Calu3 (cell line): ENCODE measurements at regions not wholly inside any gene's neighbourhood (a gene's known extent, or its start where the extent isn't known, plus 50 kb on each side); places are given as distances from the start of the nearest gene placed in this dataset.

ENCODE experiments used
- BruUV-seq: library from RNA; stranded (reverse); fragments of 400-500 nt; replicated peaks from 2 replicates; lab custom pipeline; 2021; lab: Mats Ljungman, UMichigan
- CTCF ChIA-PET: fragments of 300-600 bp; sonication (Branson Sonifier 250); formaldehyde crosslinking; loops from one replicate; lab custom pipeline; 2022; ENCODE audit warnings: antibody characterized with exemption; lab: Charles Lee
- DNase-seq: peaks from one replicate; pipeline ENCODE4 v3.0.0; 2022
- H3K27ac Mint-ChIP-seq: one replicate; pipeline ENCODE4 v1.8.0; 2022; ENCODE audit warnings: mixed read lengths; ENCODE audit not compliant: unreplicated experiment
- H3K27me3 Mint-ChIP-seq: one replicate; pipeline ENCODE4 v1.8.0; 2022; ENCODE audit warnings: mixed read lengths; ENCODE audit not compliant: unreplicated experiment
- H3K36me3 Mint-ChIP-seq: one replicate; pipeline ENCODE4 v1.8.0; 2022; ENCODE audit warnings: mild to moderate bottlenecking, moderate library complexity, mixed read lengths; ENCODE audit not compliant: insufficient read depth, unreplicated experiment
- H3K4me1 Mint-ChIP-seq: one replicate; pipeline ENCODE4 v1.8.0; 2022; ENCODE audit warnings: mild to moderate bottlenecking, low read depth, mixed read lengths; ENCODE audit not compliant: unreplicated experiment
- H3K4me3 Mint-ChIP-seq: one replicate; pipeline ENCODE4 v1.8.0; 2022; ENCODE audit warnings: mild to moderate bottlenecking, low read depth, moderate library complexity, mixed read lengths; ENCODE audit not compliant: unreplicated experiment
- H3K9me3 Mint-ChIP-seq: one replicate; pipeline ENCODE4 v1.8.0; 2022; ENCODE audit warnings: low read depth, mixed read lengths; ENCODE audit not compliant: unreplicated experiment
- intact Hi-C: fragments of 100-400 bp; cut with micrococcal nuclease; formaldehyde crosslinking; loops from one replicate; pipeline ENCODE4 v1.10.0; 2022; ENCODE audit not compliant: unreplicated experiment
- TF ChIP-seq, protein P1 (sequence below): fragments of 200-600 bp; IDR thresholded peaks from one replicate; pipeline ENCODE4 v1.8.0; 2022; ENCODE audit warnings: antibody characterized with exemption; ENCODE audit not compliant: unreplicated experiment

- intact Hi-C loops: no loop called here
- Mint-ChIP-seq H3K27me3 (no peaks in the 10 kb centered on the region), H3K4me1 (peaks cover 20% of the 10 kb centered on the region), H3K4me3 (no peak overlapping the region), H3K9me3 (peaks cover 3% of the 10 kb centered on the region), H3K36me3 (no peaks in the 10 kb centered on the region), H3K27ac (no peak overlapping the region)
- no peak for DNase-seq
- no TSS peak for BruUV-seq
- CTCF ChIA-PET: no interaction called here
- TF ChIP-seq, protein P1, sequence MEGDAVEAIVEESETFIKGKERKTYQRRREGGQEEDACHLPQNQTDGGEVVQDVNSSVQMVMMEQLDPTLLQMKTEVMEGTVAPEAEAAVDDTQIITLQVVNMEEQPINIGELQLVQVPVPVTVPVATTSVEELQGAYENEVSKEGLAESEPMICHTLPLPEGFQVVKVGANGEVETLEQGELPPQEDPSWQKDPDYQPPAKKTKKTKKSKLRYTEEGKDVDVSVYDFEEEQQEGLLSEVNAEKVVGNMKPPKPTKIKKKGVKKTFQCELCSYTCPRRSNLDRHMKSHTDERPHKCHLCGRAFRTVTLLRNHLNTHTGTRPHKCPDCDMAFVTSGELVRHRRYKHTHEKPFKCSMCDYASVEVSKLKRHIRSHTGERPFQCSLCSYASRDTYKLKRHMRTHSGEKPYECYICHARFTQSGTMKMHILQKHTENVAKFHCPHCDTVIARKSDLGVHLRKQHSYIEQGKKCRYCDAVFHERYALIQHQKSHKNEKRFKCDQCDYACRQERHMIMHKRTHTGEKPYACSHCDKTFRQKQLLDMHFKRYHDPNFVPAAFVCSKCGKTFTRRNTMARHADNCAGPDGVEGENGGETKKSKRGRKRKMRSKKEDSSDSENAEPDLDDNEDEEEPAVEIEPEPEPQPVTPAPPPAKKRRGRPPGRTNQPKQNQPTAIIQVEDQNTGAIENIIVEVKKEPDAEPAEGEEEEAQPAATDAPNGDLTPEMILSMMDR: no peak
Observed at GRCh38 chr18:69328086-69328485, 72.6 kb upstream of the DOK6 start.

DNA sequence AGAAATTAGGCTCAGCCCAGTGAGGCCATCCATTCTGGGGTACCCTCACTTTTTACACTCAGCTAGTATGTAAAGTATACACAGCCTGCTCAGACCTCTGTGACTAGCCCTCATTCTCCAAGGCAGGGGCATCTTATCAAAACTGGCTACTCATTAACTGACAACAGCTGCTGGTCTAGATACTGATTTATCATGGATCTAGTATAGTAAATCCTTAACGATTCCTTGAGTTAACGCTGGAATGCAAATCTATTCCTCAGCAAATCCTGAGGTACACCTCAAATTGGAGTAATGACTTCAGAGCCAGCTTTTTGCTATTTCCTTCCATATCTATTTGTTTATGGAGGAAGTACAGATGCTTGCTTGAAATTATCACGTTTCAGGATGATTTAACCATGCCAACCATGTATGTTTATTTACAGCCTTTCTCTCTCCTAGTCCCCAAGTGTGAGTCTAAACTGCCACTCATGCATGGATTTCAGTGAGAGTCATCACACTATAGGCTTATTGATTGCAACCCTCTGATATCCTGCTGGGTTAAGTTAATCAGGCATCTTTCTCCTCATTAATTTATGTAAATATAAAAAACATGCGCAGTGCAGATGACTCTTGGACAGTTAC lies 70.2 kb upstream of the DOK6 start:
- Mint-ChIP-seq H3K4me3 (no peak overlapping the region), H3K27ac (no peak overlapping the region), H3K36me3 (no peaks in the 10 kb centered on the region), H3K4me1 (peaks cover 20% of the 10 kb centered on the region), H3K9me3 (peaks cover 3% of the 10 kb centered on the region), H3K27me3 (no peaks in the 10 kb centered on the region)
- TF ChIP-seq, protein P1: no peak
- intact Hi-C loops: no loop called here
- CTCF ChIA-PET: no interaction called here
- no peak for DNase-seq
- no TSS peak for BruUV-seq

- Mint-ChIP-seq H3K4me3 (no peak overlapping the region), H3K9me3 (peaks cover 5% of the 10 kb centered on the region), H3K27me3 (no peaks in the 10 kb centered on the region), H3K4me1 (no peaks in the 10 kb centered on the region), H3K27ac (no peak overlapping the region), H3K36me3 (no peaks in the 10 kb centered on the region)
- no peak for DNase-seq
- no TSS peak for BruUV-seq
- CTCF ChIA-PET: no interaction called here
- intact Hi-C loops: loop anchor here (10.0 kb wide), 1 partner anchor 425 kb away; no protein-coding TSS in a partner anchor
- TF ChIP-seq, protein P1: no peak
Observed at GRCh38 chr18:69349912-69350597, 50.6 kb upstream of the DOK6 start.
